ENCODE measurements at regions not wholly inside any gene's neighbourhood (a gene's known extent, or its start where the extent isn't known, plus 50 kb on each side); places are given as distances from the start of the nearest gene placed in this dataset.

DNA sequence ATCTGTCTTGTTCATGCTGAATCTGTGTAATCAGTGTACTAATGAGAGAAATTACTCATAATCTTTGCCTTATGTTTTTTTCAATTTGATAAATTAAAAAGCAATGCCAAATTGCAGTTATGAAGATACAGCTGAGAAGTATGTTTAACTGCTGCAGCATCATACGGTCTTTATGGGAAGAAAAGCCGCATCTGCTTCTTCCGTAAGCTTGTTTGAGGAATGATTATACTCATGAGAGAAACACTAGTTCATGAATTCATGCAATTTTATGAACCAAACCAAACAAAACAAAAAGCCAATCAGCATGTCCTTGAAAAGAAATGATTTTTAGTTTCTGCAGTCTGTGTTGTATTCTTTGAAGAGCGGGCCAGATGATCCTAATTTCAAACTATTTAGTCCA, 275.9 kb upstream of the ARHGEF26 start:
- Histone ChIP-seq H3K36me3 (replicated peaks; ENCODE audit: insufficient read depth, low read depth) (no peaks in the 10 kb centered on the region), H2AFZ (no peak overlapping the region), H3K4me1 (ENCODE audit: insufficient read depth) (no peaks in the 10 kb centered on the region), H3K9me3 (ENCODE audit: low read depth) (no peaks in the 10 kb centered on the region), H3K27me3 (no peaks in the 10 kb centered on the region), H3K4me2 (no peak overlapping the region), H4K20me1 (ENCODE audit: insufficient read depth, poor library complexity, severe bottlenecking) (no peaks in the 10 kb centered on the region), H3K27ac (no peak overlapping the region), H3K9me2 (replicated peaks; ENCODE audit: insufficient read depth) (no peaks in the 10 kb centered on the region), H3K79me2 (no peaks in the 10 kb centered on the region), H3K4me3 (no peak overlapping the region)
- TF ChIP-seq EZH2 (IDR thresholded peaks at IDR 0.05; ENCODE audit: borderline replicate concordance) (no peak), EZH2phosphoT487 (IDR thresholded peaks at IDR 0.05; ENCODE audit: low read depth, severe bottlenecking, unreplicated experiment) (no peak)
- TF ChIP-seq, protein P1, sequence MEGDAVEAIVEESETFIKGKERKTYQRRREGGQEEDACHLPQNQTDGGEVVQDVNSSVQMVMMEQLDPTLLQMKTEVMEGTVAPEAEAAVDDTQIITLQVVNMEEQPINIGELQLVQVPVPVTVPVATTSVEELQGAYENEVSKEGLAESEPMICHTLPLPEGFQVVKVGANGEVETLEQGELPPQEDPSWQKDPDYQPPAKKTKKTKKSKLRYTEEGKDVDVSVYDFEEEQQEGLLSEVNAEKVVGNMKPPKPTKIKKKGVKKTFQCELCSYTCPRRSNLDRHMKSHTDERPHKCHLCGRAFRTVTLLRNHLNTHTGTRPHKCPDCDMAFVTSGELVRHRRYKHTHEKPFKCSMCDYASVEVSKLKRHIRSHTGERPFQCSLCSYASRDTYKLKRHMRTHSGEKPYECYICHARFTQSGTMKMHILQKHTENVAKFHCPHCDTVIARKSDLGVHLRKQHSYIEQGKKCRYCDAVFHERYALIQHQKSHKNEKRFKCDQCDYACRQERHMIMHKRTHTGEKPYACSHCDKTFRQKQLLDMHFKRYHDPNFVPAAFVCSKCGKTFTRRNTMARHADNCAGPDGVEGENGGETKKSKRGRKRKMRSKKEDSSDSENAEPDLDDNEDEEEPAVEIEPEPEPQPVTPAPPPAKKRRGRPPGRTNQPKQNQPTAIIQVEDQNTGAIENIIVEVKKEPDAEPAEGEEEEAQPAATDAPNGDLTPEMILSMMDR (IDR thresholded peaks at IDR 0.05; ENCODE audit: poor library complexity): no peak
- DNase-seq (ENCODE audit: low spot score): no peak
- WGBS (ENCODE audit: low lambda C conversion rate, missing lambda C conversion rate): 94% methylated on average over 4 of the region's 4 CpGs

DNA sequence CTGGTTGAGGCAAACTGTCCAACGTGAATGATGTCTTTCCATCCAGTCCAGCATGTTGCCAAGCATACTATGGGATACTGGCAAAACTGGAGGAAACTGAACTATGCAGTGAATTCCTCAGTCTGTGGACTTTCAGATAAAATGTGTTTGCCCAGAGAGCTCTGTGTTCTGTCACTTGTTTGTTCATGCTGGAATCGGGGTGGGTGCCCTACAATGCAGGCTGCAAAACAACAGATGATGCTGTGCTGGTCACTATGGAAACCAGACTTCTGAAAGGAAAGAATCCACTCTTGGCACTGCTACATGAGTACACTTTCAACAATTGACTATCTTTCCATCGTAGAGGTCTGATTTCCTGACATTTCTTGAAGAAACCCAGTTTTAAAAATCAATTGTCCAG, 272.5 kb upstream of the ARHGEF26 start:
- no peak overlapping the region for H2AFZ ChIP-seq
- no peaks in the 10 kb centered on the region for H3K36me3 ChIP-seq (replicated peaks; ENCODE audit: insufficient read depth, low read depth)
- H3K27me3 ChIP-seq: no peaks in the 10 kb centered on the region
- TF ChIP-seq EZH2 (IDR thresholded peaks at IDR 0.05; ENCODE audit: borderline replicate concordance) (no peak), EZH2phosphoT487 (IDR thresholded peaks at IDR 0.05; ENCODE audit: low read depth, severe bottlenecking, unreplicated experiment) (no peak)
- TF ChIP-seq, protein P1 (IDR thresholded peaks at IDR 0.05; ENCODE audit: poor library complexity): no peak
- 40% methylated on average over 3 of the region's 3 CpGs for WGBS (ENCODE audit: low lambda C conversion rate, missing lambda C conversion rate)
- no peaks in the 10 kb centered on the region for H3K9me2 ChIP-seq (replicated peaks; ENCODE audit: insufficient read depth)
- H4K20me1 ChIP-seq (ENCODE audit: insufficient read depth, poor library complexity, severe bottlenecking): no peaks in the 10 kb centered on the region
- H3K27ac ChIP-seq: no peak overlapping the region
- H3K4me1 ChIP-seq (ENCODE audit: insufficient read depth): no peaks in the 10 kb centered on the region
- peak; percentile 22 for DNase-seq (ENCODE audit: low spot score)
- no peak overlapping the region for H3K4me2 ChIP-seq
- H3K79me2 ChIP-seq: no peaks in the 10 kb centered on the region
- H3K9me3 ChIP-seq (ENCODE audit: low read depth): no peaks in the 10 kb centered on the region
- no peak overlapping the region for H3K4me3 ChIP-seq

DNA sequence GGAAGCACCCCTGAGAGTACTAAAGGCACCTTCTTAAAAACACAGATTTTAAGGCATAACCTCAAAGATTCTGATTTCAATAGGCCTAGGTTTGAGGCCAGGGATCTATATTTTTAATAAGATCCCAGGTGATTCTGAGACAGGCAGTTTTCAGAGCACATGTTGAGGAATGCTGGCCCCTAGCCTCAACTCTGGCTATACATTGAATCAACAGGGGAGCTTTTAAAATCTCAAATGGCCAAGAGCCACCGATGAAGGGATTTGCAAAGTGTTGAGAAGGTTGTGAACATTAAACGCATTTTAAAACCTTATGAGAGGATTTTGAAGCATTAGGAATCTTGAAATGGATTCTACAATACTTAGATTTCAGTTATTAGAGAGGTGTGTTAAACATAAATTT, 268.8 kb upstream of the ARHGEF26 start:
- Histone ChIP-seq H3K4me2 (no peak overlapping the region), H3K27ac (no peak overlapping the region), H3K79me2 (no peaks in the 10 kb centered on the region), H2AFZ (no peak overlapping the region), H3K9me2 (replicated peaks; ENCODE audit: insufficient read depth) (no peaks in the 10 kb centered on the region), H3K27me3 (no peaks in the 10 kb centered on the region), H3K4me1 (ENCODE audit: insufficient read depth) (no peaks in the 10 kb centered on the region), H3K9me3 (ENCODE audit: low read depth) (no peaks in the 10 kb centered on the region), H3K4me3 (no peak overlapping the region), H3K36me3 (replicated peaks; ENCODE audit: insufficient read depth, low read depth) (no peaks in the 10 kb centered on the region), H4K20me1 (ENCODE audit: insufficient read depth, poor library complexity, severe bottlenecking) (no peaks in the 10 kb centered on the region)
- 42% methylated on average over 2 of the region's 2 CpGs for whole genome bisulfite sequencing (ENCODE audit: low lambda C conversion rate, missing lambda C conversion rate)
- DNase-seq (ENCODE audit: low spot score): no peak
- no peak for TF ChIP-seq EZH2 (IDR thresholded peaks at IDR 0.05; ENCODE audit: borderline replicate concordance)

DNA sequence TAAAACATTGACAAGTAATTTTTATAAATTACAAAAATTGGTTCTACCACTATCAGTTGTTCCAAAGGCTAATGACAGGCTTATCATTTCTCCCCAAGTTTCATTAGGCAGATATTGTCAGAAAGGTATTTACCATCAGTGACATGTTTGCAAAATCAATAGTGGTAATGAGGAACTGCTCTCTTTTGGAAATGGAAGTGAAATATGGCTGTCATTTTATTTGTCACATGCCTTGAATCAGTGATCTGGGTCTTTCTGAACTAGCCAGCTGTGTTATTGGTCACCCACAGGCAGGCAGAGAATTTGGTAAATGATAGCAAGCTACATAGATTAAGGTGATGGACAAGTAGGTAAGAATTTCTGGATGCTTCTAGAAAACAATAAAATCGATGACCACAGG, 268.0 kb upstream of the ARHGEF26 start:
- H3K27me3 ChIP-seq: no peaks in the 10 kb centered on the region
- H3K9me3 ChIP-seq (ENCODE audit: low read depth): no peaks in the 10 kb centered on the region
- 88% methylated on average over 1 of the region's 1 CpG for WGBS (ENCODE audit: low lambda C conversion rate, missing lambda C conversion rate)
- H4K20me1 ChIP-seq (ENCODE audit: insufficient read depth, poor library complexity, severe bottlenecking): no peaks in the 10 kb centered on the region
- H3K9me2 ChIP-seq (replicated peaks; ENCODE audit: insufficient read depth): no peaks in the 10 kb centered on the region
- H3K27ac ChIP-seq: no peak overlapping the region
- no peaks in the 10 kb centered on the region for H3K79me2 ChIP-seq
- H3K4me1 ChIP-seq (ENCODE audit: insufficient read depth): no peaks in the 10 kb centered on the region
- DNase-seq (ENCODE audit: low spot score): no peak
- H3K4me3 ChIP-seq: no peak overlapping the region
- TF ChIP-seq EZH2phosphoT487 (IDR thresholded peaks at IDR 0.05; ENCODE audit: low read depth, severe bottlenecking, unreplicated experiment): no peak
- TF ChIP-seq EZH2 (IDR thresholded peaks at IDR 0.05; ENCODE audit: borderline replicate concordance): no peak
- TF ChIP-seq, protein P1 (IDR thresholded peaks at IDR 0.05; ENCODE audit: poor library complexity): no peak
- H3K36me3 ChIP-seq (replicated peaks; ENCODE audit: insufficient read depth, low read depth): no peaks in the 10 kb centered on the region
- no peak overlapping the region for H3K4me2 ChIP-seq
- no peak overlapping the region for H2AFZ ChIP-seq
